Endothelial cell of umbilical vein (primary cell): ENCODE measurements at regions not wholly inside any gene's neighbourhood (a gene's known extent, or its start where the extent isn't known, plus 50 kb on each side); places are given as distances from the start of the nearest gene placed in this dataset.
"Not testable (repeated sequence)": the region's sequence is repeated elsewhere in the genome, so short reads cannot be mapped to it uniquely, and the experiment has no call there.

Experiments
- POLR2A ChIP-seq: IDR thresholded peaks from 2 replicates; pipeline ENCODE4 v1.6.1; 2012; ENCODE audit warnings: low read depth, mild to moderate bottlenecking, control low read depth, low read length
- POLR2AphosphoS5 ChIP-seq: IDR thresholded peaks from 2 replicates; pipeline ENCODE4 v1.6.1; 2012; ENCODE audit warnings: low read depth, mild to moderate bottlenecking, control low read depth, low read length, moderate library complexity; ENCODE audit not compliant: insufficient read depth
- TF ChIP-seq, protein P1 (sequence below), 2 donors: IDR thresholded peaks; 1 replicate in 1 of 2; 2 replicates in 1 of 2; pipeline ENCODE4 v1.5.1; 2011; ENCODE audit warnings: low read length in 2 of 2, mild to moderate bottlenecking in 2 of 2, moderate library complexity in 2 of 2, control low read depth in 1 of 2, inconsistent platforms in 1 of 2, low read depth in 1 of 2; ENCODE audit not compliant: insufficient read depth in 1 of 2; ENCODE audit errors: extremely low read depth in 1 of 2

- TF ChIP-seq, protein P1, sequence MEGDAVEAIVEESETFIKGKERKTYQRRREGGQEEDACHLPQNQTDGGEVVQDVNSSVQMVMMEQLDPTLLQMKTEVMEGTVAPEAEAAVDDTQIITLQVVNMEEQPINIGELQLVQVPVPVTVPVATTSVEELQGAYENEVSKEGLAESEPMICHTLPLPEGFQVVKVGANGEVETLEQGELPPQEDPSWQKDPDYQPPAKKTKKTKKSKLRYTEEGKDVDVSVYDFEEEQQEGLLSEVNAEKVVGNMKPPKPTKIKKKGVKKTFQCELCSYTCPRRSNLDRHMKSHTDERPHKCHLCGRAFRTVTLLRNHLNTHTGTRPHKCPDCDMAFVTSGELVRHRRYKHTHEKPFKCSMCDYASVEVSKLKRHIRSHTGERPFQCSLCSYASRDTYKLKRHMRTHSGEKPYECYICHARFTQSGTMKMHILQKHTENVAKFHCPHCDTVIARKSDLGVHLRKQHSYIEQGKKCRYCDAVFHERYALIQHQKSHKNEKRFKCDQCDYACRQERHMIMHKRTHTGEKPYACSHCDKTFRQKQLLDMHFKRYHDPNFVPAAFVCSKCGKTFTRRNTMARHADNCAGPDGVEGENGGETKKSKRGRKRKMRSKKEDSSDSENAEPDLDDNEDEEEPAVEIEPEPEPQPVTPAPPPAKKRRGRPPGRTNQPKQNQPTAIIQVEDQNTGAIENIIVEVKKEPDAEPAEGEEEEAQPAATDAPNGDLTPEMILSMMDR (IDR thresholded peaks at IDR 0.05; ENCODE audit: extremely low read depth in 1 of 2, insufficient read depth in 1 of 2, low read depth in 1 of 2, low read length in 2 of 2): not testable (repeated sequence)
- not testable (repeated sequence) for TF ChIP-seq POLR2AphosphoS5, POLR2A
Measured at GRCh38 chr16:15236674-15237323, 141.3 kb downstream of the NPIPA5 start.
